OCI-LY3 (cell line): ENCODE measurements at regions not wholly inside any gene's neighbourhood (a gene's known extent, or its start where the extent isn't known, plus 50 kb on each side); places are given as distances from the start of the nearest gene placed in this dataset.

Source experiments
- CTCF ChIP-seq: fragments of 200-600, 300-600 bp; sonication (generic); IDR thresholded peaks from 2 replicates; pipeline ENCODE4 v1.5.1; 2014; ENCODE audit warnings: antibody characterized with exemption, low read length, low read depth
- EZH2phosphoT487 ChIP-seq: fragments of 200-600 bp; shearing (Covaris generic); IDR thresholded peaks from 2 replicates; pipeline ENCODE4 v1.6.1; 2018; ENCODE audit warnings: antibody characterized with exemption, mixed run types, low read depth

- no peak for TF ChIP-seq CTCF
- no peak for TF ChIP-seq EZH2phosphoT487
These were observed 320.4 kb upstream of the SP8 start for GRCh38 chr7:21107101-21107500.
